Astrocyte (in vitro differentiated cells and primary cell): ENCODE measurements at regions not wholly inside any gene's neighbourhood (a gene's known extent, or its start where the extent isn't known, plus 50 kb on each side); places are given as distances from the start of the nearest gene placed in this dataset.
A peak's percentile ranks its signal among the peaks of the same experiment; 100 is the strongest.

Experiments used
- DNase-seq: peaks from one replicate; pipeline ENCODE4 v3.0.0-alpha.2; 2010; ENCODE audit warnings: low read depth
- FAIRE-seq: peaks from 2 replicates; lab custom pipeline; 2011; peaks lifted over from hg19 to GRCh38; lab: Jason Lieb, UNC
- H2AFZ ChIP-seq: 2 replicates; pipeline ENCODE4 v1.6.0; 2012; ENCODE audit warnings: low read depth, low read length, inconsistent platforms
- H3K27ac ChIP-seq: 2 replicates; pipeline ENCODE4 v1.5.1; 2011; ENCODE audit warnings: low read depth, low read length, inconsistent platforms
- H3K27me3 ChIP-seq: 2 replicates; pipeline ENCODE4 v1.6.0; 2011; ENCODE audit warnings: low read length, inconsistent platforms; ENCODE audit not compliant: insufficient read depth
- H3K36me3 ChIP-seq: 2 replicates; pipeline ENCODE4 v1.5.1; 2011; ENCODE audit warnings: low read length, inconsistent platforms; ENCODE audit not compliant: insufficient read depth
- H3K4me1 ChIP-seq: 2 replicates; pipeline ENCODE4 v1.5.1; 2011; ENCODE audit warnings: low read length, inconsistent platforms; ENCODE audit not compliant: insufficient read depth
- H3K4me2 ChIP-seq: 2 replicates; pipeline ENCODE4 v1.6.0; 2012; ENCODE audit warnings: low read length, inconsistent platforms
- H3K4me3 ChIP-seq: 2 replicates; pipeline ENCODE4 v1.5.1; 2011; ENCODE audit warnings: low read depth, mild to moderate bottlenecking, low read length, inconsistent platforms; ENCODE audit not compliant: insufficient read depth
- H3K79me2 ChIP-seq: 2 replicates; pipeline ENCODE4 v1.6.0; 2012; ENCODE audit warnings: mild to moderate bottlenecking, low read length, inconsistent platforms; ENCODE audit not compliant: insufficient read depth
- H3K9ac ChIP-seq: 2 replicates; pipeline ENCODE4 v1.6.0; 2012; ENCODE audit warnings: mild to moderate bottlenecking, low read length, inconsistent platforms
- H3K9me3 ChIP-seq: 2 replicates; pipeline ENCODE4 v1.5.1; 2012; ENCODE audit warnings: low read depth, mild to moderate bottlenecking, low read length, inconsistent platforms; ENCODE audit not compliant: insufficient read depth
- H4K20me1 ChIP-seq: 2 replicates; pipeline ENCODE4 v1.6.0; 2012; ENCODE audit warnings: low read length, inconsistent platforms; ENCODE audit not compliant: insufficient read depth
- H3K27ac Mint-ChIP-seq: one replicate; pipeline ENCODE4 v1.8.0; 2021; ENCODE audit warnings: mild to moderate bottlenecking, mixed read lengths; ENCODE audit not compliant: unreplicated experiment
- H3K27me3 Mint-ChIP-seq: one replicate; pipeline ENCODE4 v1.8.0; 2021; ENCODE audit warnings: low read depth, mixed read lengths; ENCODE audit not compliant: unreplicated experiment
- H3K36me3 Mint-ChIP-seq: one replicate; pipeline ENCODE4 v1.8.0; 2021; ENCODE audit warnings: low read depth, mixed read lengths; ENCODE audit not compliant: unreplicated experiment
- H3K4me1 Mint-ChIP-seq: one replicate; pipeline ENCODE4 v1.8.0; 2021; ENCODE audit warnings: low read depth, mixed read lengths; ENCODE audit not compliant: unreplicated experiment
- H3K4me3 Mint-ChIP-seq: one replicate; pipeline ENCODE4 v1.8.0; 2021; ENCODE audit warnings: mild to moderate bottlenecking, moderate library complexity, mixed read lengths; ENCODE audit not compliant: unreplicated experiment
- H3K9me3 Mint-ChIP-seq: one replicate; pipeline ENCODE4 v1.8.0; 2021; ENCODE audit warnings: mild to moderate bottlenecking, mixed read lengths; ENCODE audit not compliant: unreplicated experiment
- CTCF ChIP-seq: IDR thresholded peaks from 2 replicates; pipeline ENCODE4 v1.5.1; 2011; ENCODE audit warnings: low read depth, mild to moderate bottlenecking, inconsistent platforms, low read length, moderate library complexity; ENCODE audit not compliant: insufficient read depth
- EZH2 ChIP-seq: IDR thresholded peaks from 2 replicates; pipeline ENCODE4 v1.6.1; 2012; ENCODE audit warnings: mild to moderate bottlenecking, low read length, inconsistent platforms; ENCODE audit not compliant: insufficient read depth

GRCh38 chr3:178397836-178398235 lies 138.4 kb upstream of the KCNMB2 start:
- Histone ChIP-seq H3K79me2 (no peaks in the 10 kb centered on the region), H3K4me2 (no peak overlapping the region), H3K27me3 (no peaks in the 10 kb centered on the region), H2AFZ (no peak overlapping the region), H3K27ac (no peak overlapping the region), H3K36me3 (no peaks in the 10 kb centered on the region), H4K20me1 (no peaks in the 10 kb centered on the region), H3K4me1 (peaks cover 3% of the 10 kb centered on the region), H3K9ac (no peak overlapping the region), H3K9me3 (no peaks in the 10 kb centered on the region), H3K4me3 (no peak overlapping the region)
- Mint-ChIP-seq H3K9me3 (peaks cover 3% of the 10 kb centered on the region), H3K4me3 (no peak overlapping the region), H3K27ac (no peak overlapping the region), H3K4me1 (peaks cover 2% of the 10 kb centered on the region), H3K36me3 (no peaks in the 10 kb centered on the region), H3K27me3 (no peaks in the 10 kb centered on the region)
- TF ChIP-seq EZH2 (no peak), CTCF (no peak)
- DNase-seq: no peak
- FAIRE-seq: no peak

GRCh38 chr3:178404961-178405360 lies 131.3 kb upstream of the KCNMB2 start:
- H3K4me2 ChIP-seq: no peak overlapping the region

GRCh38 chr3:178405531-178405930 lies 130.7 kb upstream of the KCNMB2 start:
- H3K27me3 Mint-ChIP-seq: no peaks in the 10 kb centered on the region
- no peaks in the 10 kb centered on the region for H3K27me3 ChIP-seq
- no peak overlapping the region for H3K4me3 ChIP-seq
- no peak for FAIRE-seq
- H3K36me3 Mint-ChIP-seq: no peaks in the 10 kb centered on the region
- TF ChIP-seq EZH2: no peak
- no peak for TF ChIP-seq CTCF
- H3K27ac Mint-ChIP-seq: no peak overlapping the region
- H3K4me1 Mint-ChIP-seq: no peaks in the 10 kb centered on the region
- H3K4me2 ChIP-seq: no peak overlapping the region
- no peaks in the 10 kb centered on the region for H3K9me3 ChIP-seq
- H2AFZ ChIP-seq: no peak overlapping the region
- H3K27ac ChIP-seq: no peak overlapping the region
- no peaks in the 10 kb centered on the region for H3K9me3 Mint-ChIP-seq
- H3K4me3 Mint-ChIP-seq: no peak overlapping the region
- no peak overlapping the region for H3K9ac ChIP-seq
- no peaks in the 10 kb centered on the region for H4K20me1 ChIP-seq
- no peaks in the 10 kb centered on the region for H3K79me2 ChIP-seq
- peak; percentile 74 for DNase-seq
- no peaks in the 10 kb centered on the region for H3K4me1 ChIP-seq
- H3K36me3 ChIP-seq: no peaks in the 10 kb centered on the region

More at GRCh38 chr3:178404961-178405360, 131.3 kb upstream of the KCNMB2 start:
- no peaks in the 10 kb centered on the region for H3K27me3 ChIP-seq
- FAIRE-seq (no peak), DNase-seq (no peak)
- H3K9me3 ChIP-seq: no peaks in the 10 kb centered on the region
- no peak overlapping the region for H3K27ac ChIP-seq
- Mint-ChIP-seq H3K27me3 (no peaks in the 10 kb centered on the region), H3K36me3 (no peaks in the 10 kb centered on the region), H3K4me1 (no peaks in the 10 kb centered on the region), H3K27ac (no peak overlapping the region), H3K4me3 (no peak overlapping the region), H3K9me3 (peaks cover 3% of the 10 kb centered on the region)
- no peak overlapping the region for H3K4me3 ChIP-seq
- H3K9ac ChIP-seq: no peak overlapping the region
- H3K36me3 ChIP-seq: no peaks in the 10 kb centered on the region
- H3K4me1 ChIP-seq: no peaks in the 10 kb centered on the region
- H3K79me2 ChIP-seq: no peaks in the 10 kb centered on the region
- H4K20me1 ChIP-seq: no peaks in the 10 kb centered on the region
- peak overlapping the region; percentile 16 for H2AFZ ChIP-seq
- no peak for TF ChIP-seq EZH2
- TF ChIP-seq CTCF: no peak
